ENCODE measurements at regions not wholly inside any gene's neighbourhood (a gene's known extent, or its start where the extent isn't known, plus 50 kb on each side); places are given as distances from the start of the nearest gene placed in this dataset.
"Not testable (repeated sequence)": the region's sequence is repeated elsewhere in the genome, so short reads cannot be mapped to it uniquely, and the experiment has no call there.

DNA sequence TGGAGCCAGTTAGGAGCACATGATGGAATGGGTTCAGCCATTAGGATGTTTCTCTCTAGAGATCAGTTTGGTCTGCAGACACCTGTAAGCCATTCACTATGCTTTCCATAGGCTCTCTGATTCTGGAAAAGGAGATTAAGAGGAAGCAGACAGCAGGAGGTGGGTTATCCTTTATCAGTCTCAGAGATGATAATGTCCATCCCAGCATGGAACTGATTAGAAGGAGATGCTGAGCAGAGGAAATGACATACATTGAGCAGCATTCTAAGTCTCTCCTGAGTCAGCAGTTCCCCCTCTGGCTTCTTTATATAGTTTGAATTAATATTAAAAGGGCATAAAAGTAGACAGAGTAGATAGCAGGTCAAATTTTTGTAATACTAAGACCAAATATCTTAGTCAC lies 591.1 kb downstream of the GBE1 start:
- DNase-seq = no peak

- no peak for DNase-seq
Measured at GRCh38 chr3:81164806-81165205, 596.6 kb downstream of the GBE1 start.

GRCh38 chr3:81161851-81162250 lies 599.6 kb downstream of the GBE1 start:
- DNase-seq = no peak

DNA sequence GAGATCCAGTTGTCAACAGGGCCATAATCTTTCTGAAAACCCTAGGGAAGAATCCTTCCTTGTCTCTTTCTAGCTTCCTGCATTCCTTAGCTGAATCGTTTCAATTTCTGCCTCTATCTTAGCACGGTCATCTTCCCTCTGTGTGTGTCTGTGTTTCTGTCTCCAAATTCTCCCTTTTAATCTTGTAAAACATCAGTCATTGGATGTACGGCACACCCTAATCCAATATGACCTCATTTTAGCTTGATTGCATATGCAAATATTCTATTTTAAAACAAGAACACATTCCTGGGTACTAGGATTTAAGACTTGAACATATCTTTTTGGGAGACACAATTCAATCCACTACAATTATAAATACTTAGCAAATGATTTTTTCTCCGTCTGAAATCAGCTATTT lies 600.3 kb downstream of the GBE1 start:
- DNase-seq = no peak

DNA sequence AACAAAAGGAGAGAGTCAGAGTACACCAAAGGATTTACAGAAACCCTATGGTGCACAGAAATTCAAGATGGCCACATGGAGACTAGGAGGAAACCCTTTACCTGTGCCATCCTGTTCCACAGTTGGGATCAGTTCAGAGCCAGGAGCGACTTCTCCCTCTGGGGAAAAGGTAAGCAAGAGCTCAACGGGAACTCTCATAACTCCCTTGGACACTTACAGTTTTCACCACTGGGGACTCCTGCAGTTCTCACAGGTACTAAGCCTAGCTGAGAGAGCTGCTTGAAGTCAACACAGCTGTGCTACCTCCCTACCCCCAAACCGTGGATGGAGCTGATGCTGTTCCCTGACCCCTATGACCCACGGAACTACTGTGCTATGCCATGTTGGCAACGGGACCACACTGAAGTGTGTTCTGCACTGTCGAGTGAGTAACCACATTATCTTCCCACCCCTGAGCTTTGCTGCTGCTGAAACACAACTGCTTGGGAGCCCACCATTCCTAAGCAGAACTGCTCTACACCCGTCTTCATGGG lies 606.8 kb downstream of the GBE1 start:
- DNase-seq = no peak

- no peak for DNase-seq
Measured at GRCh38 chr3:81152156-81152555, 609.3 kb downstream of the GBE1 start.

DNA sequence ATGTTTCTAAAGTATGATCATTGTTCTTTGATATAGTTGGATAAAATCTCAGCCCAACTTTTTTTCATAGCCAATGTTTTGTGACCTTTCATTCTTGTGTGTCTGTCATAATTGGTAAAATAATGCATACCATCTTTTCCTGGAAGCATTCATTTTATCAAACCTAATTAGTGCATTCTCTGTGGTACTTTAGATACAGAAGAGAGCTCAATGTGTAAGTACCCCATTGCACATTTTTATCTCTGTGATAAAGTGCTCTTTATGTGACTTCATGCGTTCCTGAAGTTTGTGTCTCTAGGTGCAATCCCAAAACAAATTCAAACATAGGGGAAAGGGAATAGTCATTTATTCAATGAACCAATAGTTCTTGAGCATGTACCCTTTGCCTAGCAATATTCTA lies 628.5 kb downstream of the GBE1 start:
- no peak for DNase-seq

- no peak for DNase-seq
Measured at GRCh38 chr3:81105789-81106488, 655.5 kb downstream of the GBE1 start.

GRCh38 chr3:81105206-81105605 lies 656.2 kb downstream of the GBE1 start:
- DNase-seq = no peak

DNA sequence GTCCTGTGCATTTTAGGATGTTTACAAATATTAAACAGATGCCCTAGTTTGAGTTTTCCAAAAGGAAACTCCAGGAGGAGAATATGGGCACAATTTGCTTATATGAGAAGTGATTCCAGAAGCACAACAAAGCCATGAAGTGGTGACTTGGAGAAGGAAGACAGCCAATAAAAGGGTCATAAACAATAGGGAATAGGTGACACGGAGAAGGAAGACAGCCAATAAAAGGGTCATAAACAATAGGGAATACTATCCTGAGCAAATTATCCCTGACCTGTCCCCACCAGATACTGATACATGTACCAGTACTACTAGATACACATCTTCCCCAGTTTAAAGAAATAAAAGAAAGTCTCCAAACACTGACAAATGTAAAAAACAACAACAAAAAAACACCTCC lies 663.6 kb downstream of the GBE1 start:
- DNase-seq = no peak

DNA sequence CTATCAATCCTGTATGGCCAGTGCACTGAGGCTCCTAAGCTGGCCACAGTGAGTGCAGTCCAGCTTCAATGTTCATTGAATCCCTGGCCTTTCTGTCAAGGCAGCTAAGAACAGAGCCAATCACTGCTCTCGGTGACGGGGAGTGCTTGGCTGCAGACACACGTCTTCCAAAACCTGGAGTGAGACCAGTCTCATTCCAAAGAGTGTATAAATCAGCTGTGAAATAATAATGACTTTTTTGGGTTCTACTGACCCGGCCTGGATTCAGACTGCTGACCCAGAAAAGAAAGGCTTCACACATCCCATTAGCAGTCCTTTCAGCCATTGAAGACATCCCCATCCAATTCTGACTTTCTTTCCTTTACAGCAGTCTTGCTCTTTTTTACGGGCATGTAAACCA lies 665.5 kb downstream of the GBE1 start:
- DNase-seq = no peak

GRCh38 chr3:81094986-81095385 lies 666.5 kb downstream of the GBE1 start:
- DNase-seq = no peak

DNA sequence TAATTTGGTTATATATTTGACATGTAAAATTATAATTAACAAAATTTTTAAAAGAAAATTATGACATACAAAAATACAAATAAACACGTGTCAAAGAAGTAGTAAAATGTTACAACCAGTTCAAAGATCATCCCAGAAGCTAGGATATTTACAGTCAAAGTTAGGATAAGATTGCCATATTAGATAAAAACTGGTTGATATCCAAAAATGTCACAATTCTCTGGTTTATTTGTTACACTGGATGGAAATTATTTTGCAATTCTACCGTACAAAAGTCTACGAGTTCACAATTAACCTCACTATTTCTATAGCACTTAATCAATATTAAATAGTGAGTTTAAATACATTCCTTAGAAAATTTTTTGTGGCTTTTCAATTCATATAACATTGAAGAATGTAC lies 673.8 kb downstream of the GBE1 start:
- DNase-seq = no peak

DNA sequence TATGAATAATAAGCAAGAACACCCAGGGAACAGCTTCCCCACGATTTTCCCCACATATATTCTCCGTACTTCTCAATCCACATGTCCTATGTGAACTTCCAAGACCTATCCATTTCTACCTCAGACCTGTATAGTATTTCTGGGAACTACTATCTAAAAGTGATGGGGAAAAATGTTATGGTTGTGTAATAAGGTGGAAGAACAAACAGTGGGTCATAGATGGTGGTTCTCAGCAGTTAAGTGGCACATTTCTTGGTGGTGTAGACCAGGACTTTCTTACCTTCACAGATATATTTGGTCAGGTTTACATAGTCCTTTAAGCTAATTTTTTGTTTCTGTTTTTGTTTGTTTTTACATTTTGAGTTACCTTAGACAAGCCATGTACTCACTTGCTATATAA lies 675.1 kb downstream of the GBE1 start:
- no peak for DNase-seq

- no peak for DNase-seq
Measured at GRCh38 chr3:81080608-81081007, 680.8 kb downstream of the GBE1 start.

DNA sequence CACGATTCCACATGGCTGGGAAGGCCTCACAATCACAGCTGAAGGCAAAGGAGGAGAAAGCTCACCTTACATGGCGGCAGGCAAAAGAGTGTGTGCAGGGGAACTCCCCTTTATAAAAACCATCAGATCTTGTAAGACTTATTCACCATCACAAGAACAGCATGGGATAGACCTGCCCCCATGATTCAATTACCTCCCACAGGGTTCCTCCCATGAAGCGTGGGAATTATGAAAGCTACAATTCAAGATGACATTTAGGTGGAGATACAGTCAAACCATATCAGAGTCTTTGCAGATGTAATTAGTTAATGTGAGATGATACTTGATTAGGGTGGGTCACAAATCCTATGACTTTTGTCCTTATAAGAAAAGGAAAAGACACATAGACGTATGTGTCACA lies 688.9 kb downstream of the GBE1 start:
- DNase-seq = no peak

DNA sequence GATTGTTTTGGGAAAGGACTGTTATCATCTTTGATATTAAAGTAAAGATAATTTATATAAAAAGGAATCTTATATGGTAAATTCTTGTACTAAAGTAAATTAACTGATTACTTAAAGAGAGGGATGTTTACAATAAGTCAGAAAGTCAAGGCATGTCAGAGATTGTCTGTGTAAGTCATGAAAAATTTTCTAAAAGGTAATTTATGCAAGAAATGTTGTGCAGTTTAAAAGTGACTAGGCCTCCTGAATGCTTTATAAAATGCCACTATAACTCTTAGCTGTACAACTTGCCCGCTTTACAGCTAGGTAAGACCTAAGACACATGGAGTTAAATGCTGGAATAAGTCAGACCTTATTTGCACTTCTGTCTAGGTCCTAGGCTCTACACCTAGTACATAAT lies 692.9 kb downstream of the GBE1 start:
- no peak for DNase-seq

- no peak for DNase-seq
Measured at GRCh38 chr3:81063896-81064295, 697.5 kb downstream of the GBE1 start.

DNA sequence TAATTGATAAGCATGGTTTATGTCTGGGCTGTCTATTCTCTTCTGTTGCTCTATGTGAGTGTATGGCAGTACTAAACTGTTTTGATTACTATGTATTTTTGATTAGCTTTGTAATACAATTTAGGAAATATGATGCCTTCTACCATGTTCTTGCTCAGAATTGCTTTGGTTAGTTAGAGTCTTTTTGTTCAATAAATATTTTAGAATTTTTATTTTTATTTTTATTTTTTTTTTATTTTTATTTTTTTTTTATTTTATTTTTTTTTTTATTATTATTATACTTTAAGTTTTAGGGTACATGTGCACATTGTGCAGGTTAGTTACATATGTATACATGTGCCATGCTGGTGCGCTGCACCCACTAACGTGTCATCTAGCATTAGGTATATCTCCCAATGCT lies 710.3 kb downstream of the GBE1 start:
- DNase-seq = not testable (repeated sequence)

GRCh38 chr3:81048058-81048665 lies 713.3 kb downstream of the GBE1 start:
- no peak for DNase-seq

DNA sequence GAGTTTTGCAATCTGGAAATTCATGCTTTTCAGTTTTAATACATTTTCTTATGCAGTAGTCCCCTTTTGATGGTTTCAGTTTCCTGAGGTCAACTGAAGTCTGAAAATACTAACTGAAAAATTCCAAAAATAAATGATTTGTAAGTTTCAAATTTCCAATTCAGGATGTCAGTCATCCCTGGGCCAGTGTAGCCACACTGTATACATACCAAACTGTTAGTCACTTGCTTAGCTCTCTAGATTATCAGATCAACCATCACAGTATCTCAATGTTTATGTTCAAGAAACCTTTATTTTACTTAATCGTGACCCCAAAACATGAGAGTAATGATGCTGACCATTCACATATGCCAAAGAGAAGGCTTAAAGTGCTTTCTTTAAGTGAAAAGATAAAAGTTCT lies 715.5 kb downstream of the GBE1 start:
- DNase-seq = no peak

GRCh38 chr3:81045246-81045645 lies 716.2 kb downstream of the GBE1 start:
- no peak for DNase-seq

DNA sequence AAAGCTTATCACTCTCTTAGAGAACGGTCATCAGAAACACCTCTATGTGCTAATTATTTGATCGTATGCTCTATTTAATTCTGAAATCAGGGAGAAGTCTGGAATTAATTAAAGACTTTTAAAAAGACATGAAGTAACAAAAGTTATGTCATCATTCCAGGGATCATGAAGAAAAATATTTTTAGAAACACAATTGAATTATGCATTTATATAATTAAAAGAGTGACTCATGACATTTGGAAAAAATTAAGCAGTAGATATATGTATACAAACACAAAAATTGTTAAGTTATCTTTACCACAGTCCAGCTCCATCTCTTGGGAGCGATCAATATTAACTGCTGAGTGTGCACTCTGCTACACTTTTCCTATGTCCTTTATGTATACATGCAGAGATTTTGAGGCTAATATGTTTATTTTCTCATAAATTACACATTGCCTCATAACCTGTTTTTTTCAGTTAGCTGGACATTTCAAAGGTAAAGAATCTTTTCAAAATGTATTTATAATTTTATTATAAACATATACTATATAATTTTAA lies 717.7 kb downstream of the GBE1 start:
- no peak for DNase-seq

- DNase-seq = no peak
Measured at GRCh38 chr3:81043009-81043408, 718.4 kb downstream of the GBE1 start.

- DNase-seq = no peak
Measured at GRCh38 chr3:81041331-81041730, 720.1 kb downstream of the GBE1 start.

All from T1000 (cell line).